DND-41 (cell line): ENCODE measurements at regions not wholly inside any gene's neighbourhood (a gene's known extent, or its start where the extent isn't known, plus 50 kb on each side); places are given as distances from the start of the nearest gene placed in this dataset.

Experiments used
- CTCF ChIP-seq: IDR thresholded peaks from 2 replicates; pipeline ENCODE4 v1.5.1; 2012; ENCODE audit warnings: borderline replicate concordance, low read length, moderate library complexity, mild to moderate bottlenecking; ENCODE audit not compliant: poor library complexity, severe bottlenecking; ENCODE audit errors: extremely low read depth
- EZH2 ChIP-seq: IDR thresholded peaks from 3 replicates; pipeline ENCODE4 v1.6.1; 2012; ENCODE audit warnings: borderline replicate concordance, low read depth, mild to moderate bottlenecking, moderate library complexity, low read length, inconsistent platforms; ENCODE audit not compliant: severe bottlenecking

- no peak for TF ChIP-seq CTCF
- no peak for TF ChIP-seq EZH2
These were observed 222.4 kb upstream of the AMIGO2 start for GRCh38 chr12:47302111-47302671.
